GM12891 (cell line): ENCODE measurements at regions not wholly inside any gene's neighbourhood (a gene's known extent, or its start where the extent isn't known, plus 50 kb on each side); places are given as distances from the start of the nearest gene placed in this dataset.

Experiments used
- DNase-seq: peaks from one replicate; pipeline ENCODE4 v3.0.0; 2011; ENCODE audit warnings: low spot score; ENCODE audit not compliant: insufficient read length
- FAIRE-seq: peaks from 2 replicates; lab custom pipeline; 2011; peaks lifted over from hg19 to GRCh38; lab: Jason Lieb, UNC
- PAX5 ChIP-seq: IDR thresholded peaks from 2 replicates; pipeline ENCODE4 v1.6.1; 2011; ENCODE audit warnings: low read length, moderate library complexity, mild to moderate bottlenecking; ENCODE audit not compliant: insufficient read depth, severe bottlenecking
- POLR2A ChIP-seq: IDR thresholded peaks from 2 replicates; pipeline ENCODE4 v1.6.1; 2011; ENCODE audit warnings: low read depth, low read length, control low read depth
- POLR2AphosphoS5 ChIP-seq: IDR thresholded peaks from 2 replicates; pipeline ENCODE4 v1.6.1; 2011; ENCODE audit warnings: low read depth, low read length, control low read depth
- POU2F2 ChIP-seq: IDR thresholded peaks from 2 replicates; pipeline ENCODE4 v1.6.1; 2011; ENCODE audit warnings: low read depth, mild to moderate bottlenecking, control low read depth, low read length, moderate library complexity
- SPI1 ChIP-seq: IDR thresholded peaks from 2 replicates; pipeline ENCODE4 v1.6.1; 2011; ENCODE audit warnings: low read depth, low read length, control low read depth
- TAF1 ChIP-seq: IDR thresholded peaks from 2 replicates; pipeline ENCODE4 v1.6.1; 2011; ENCODE audit warnings: low read depth, low read length, control low read depth

GRCh38 chr19:34096020-34096915, 76.0 kb upstream of the LSM14A start:
- no peak for FAIRE-seq
- no peak for DNase-seq
- TF ChIP-seq POLR2A (no peak), POLR2AphosphoS5 (no peak), SPI1 (no peak), POU2F2 (no peak), PAX5 (no peak), TAF1 (no peak)

- TF ChIP-seq POLR2AphosphoS5 (no peak), PAX5 (no peak), TAF1 (no peak), POU2F2 (no peak), POLR2A (no peak), SPI1 (peak; percentile 36; the same call in 1 of the 2 replicates)
- FAIRE-seq, result no peak
- DNase-seq, result no peak
Observed at GRCh38 chr19:34104096-34104495, 68.2 kb upstream of the LSM14A start.

- no peak for FAIRE-seq
- DNase-seq, result no peak
- no peak for TF ChIP-seq POLR2AphosphoS5
- no peak for TF ChIP-seq POLR2A
- no peak for TF ChIP-seq SPI1
Observed at GRCh38 chr19:34104557-34104956, 67.7 kb upstream of the LSM14A start.

DNA sequence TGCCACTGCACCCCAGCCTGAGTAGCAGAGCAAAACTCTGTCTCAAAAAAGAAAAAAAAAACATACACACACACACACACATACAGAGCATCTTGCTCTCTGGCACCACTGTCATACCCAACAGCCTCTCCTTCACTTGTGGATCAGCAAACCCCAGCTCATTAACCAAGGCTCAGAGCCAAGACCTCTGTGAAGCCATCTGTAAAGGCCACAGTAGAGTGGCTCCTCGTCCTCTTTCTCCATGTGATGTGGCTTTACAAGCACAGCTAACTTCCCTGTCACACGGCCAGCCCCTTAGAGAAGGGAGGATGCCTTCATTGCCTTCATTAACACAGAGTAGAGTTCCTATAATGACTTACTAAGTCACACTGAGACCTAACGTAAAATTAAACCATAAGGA, 62.7 kb upstream of the LSM14A start:
- DNase-seq, result no peak
- FAIRE-seq, result no peak
- TF ChIP-seq SPI1 (no peak), POLR2AphosphoS5 (no peak), POLR2A (no peak), TAF1 (no peak), PAX5 (no peak), POU2F2 (no peak)

DNA sequence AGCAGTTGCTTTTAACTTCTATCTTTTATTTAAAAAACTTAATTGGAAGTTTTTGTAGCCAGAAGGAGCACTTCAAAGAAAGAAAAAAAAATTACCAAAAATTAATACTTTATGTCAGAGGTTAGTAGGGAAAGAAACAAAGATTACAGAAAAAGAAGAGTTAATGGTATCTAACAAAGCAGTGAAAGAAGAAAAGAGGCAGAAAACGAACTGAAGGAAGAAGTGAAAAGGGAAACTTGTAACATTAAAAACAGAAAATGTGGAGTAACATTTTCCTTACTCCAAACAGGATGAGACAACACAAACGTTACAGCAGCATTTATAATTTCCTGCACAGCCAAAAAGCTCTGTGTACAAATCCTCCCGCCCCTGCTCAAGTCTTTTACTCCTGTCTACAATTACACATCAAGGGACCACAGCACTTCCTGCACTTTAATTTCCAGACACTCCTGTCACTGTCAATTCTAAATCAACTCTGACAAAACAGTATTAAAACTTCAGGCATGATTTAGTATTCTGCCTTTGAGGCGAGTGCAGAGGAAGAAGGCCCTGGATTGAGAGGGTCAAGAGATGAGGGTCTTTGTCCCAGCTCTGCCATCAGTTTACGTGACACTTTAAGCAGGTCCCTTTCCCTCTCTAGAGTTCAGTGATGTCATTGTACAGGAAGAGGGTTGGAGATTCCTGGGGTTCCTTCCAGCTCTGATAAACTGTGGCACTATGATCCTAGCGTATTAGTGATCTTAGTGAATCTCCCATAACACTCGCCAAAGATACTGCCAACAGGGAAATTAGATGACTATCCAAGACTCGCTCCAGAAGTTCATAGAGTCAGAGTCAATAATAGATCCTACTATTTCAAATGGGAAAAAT, 53.2 kb upstream of the LSM14A start:
- no peak for DNase-seq
- TF ChIP-seq POLR2AphosphoS5, result no peak
- TF ChIP-seq POLR2A, result no peak
- no peak for TF ChIP-seq POU2F2
- no peak for TF ChIP-seq SPI1
- no peak for TF ChIP-seq PAX5
- TF ChIP-seq TAF1, result no peak
- no peak for FAIRE-seq

- DNase-seq, result no peak
- TF ChIP-seq POLR2AphosphoS5 (no peak), SPI1 (no peak), PAX5 (no peak), POLR2A (no peak), TAF1 (no peak), POU2F2 (no peak)
- FAIRE-seq, result no peak
Observed at GRCh38 chr19:34120141-34120540, 52.2 kb upstream of the LSM14A start.

GRCh38 chr19:34120846-34121639, 51.3 kb upstream of the LSM14A start:
- peak; percentile 42 for DNase-seq
- peak; percentile 28 for FAIRE-seq
- no peak for TF ChIP-seq SPI1
- no peak for TF ChIP-seq PAX5
- TF ChIP-seq TAF1, result no peak
